PC-3 (cell line): ENCODE measurements at regions not wholly inside any gene's neighbourhood (a gene's known extent, or its start where the extent isn't known, plus 50 kb on each side); places are given as distances from the start of the nearest gene placed in this dataset.

Source experiments
- ATAC-seq: fragments of 200-7000 bp; cut with Tn5 transposase; 2 replicates; pipeline ENCODE4 v1.9.1; 2020; ENCODE audit warnings: mild to moderate bottlenecking, moderate library complexity
- BruUV-seq: library from RNA; stranded (reverse); fragments of 400-500 nt; replicated peaks from 2 replicates; lab custom pipeline; 2021; lab: Mats Ljungman, UMichigan
- CTCF ChIA-PET: fragments of 300-600 bp; sonication (Branson Sonifier 250); formaldehyde crosslinking; loops from one replicate; lab custom pipeline; 2022; ENCODE audit warnings: antibody characterized with exemption; lab: Charles Lee
- POLR2A ChIA-PET: fragments of 300-600 bp; sonication (Branson Sonifier 250); formaldehyde crosslinking; loops from one replicate; lab custom pipeline; 2022; ENCODE audit warnings: antibody characterized with exemption; ENCODE audit not compliant: unreplicated experiment; lab: Charles Lee
- DNase-seq: peaks from one replicate; pipeline ENCODE4 v3.0.0-alpha.2; 2015
- H2AFZ ChIP-seq: fragments of 300-600 bp; sonication (generic); 2 replicates; pipeline ENCODE4 v1.6.0; 2016; ENCODE audit warnings: antibody characterized with exemption, low read length
- H3F3A ChIP-seq: fragments of 300-600 bp; sonication (generic); one replicate; pipeline ENCODE4 v1.6.0; 2017; ENCODE audit warnings: antibody characterized with exemption, low read length, control low read depth, mild to moderate bottlenecking; ENCODE audit not compliant: unreplicated experiment
- H3K27ac ChIP-seq: fragments of 300-600 bp; sonication (generic); 2 replicates; pipeline ENCODE4 v1.5.1; 2016; ENCODE audit warnings: mild to moderate bottlenecking, low read length
- H3K27me3 ChIP-seq: fragments of 300-600 bp; sonication (generic); 2 replicates; pipeline ENCODE4 v1.6.1; 2016; ENCODE audit warnings: low read length, mixed read lengths
- H3K36me3 ChIP-seq: fragments of 300-600 bp; sonication (generic); 2 replicates; pipeline ENCODE4 v1.6.1; 2016; ENCODE audit warnings: low read depth, mixed run types, low read length, mixed read lengths
- H3K4me1 ChIP-seq: fragments of 300-600 bp; sonication (generic); 2 replicates; pipeline ENCODE4 v1.5.1; 2016; ENCODE audit warnings: low read length; ENCODE audit not compliant: insufficient read depth
- H3K4me2 ChIP-seq: fragments of 300-600 bp; sonication (generic); 2 replicates; pipeline ENCODE4 v1.6.0; 2016; ENCODE audit warnings: low read length
- H3K4me3 ChIP-seq: fragments of 300-600 bp; sonication (generic); 2 replicates; pipeline ENCODE4 v1.5.1; 2016; ENCODE audit warnings: mild to moderate bottlenecking, low read length, mixed read lengths
- H3K79me2 ChIP-seq: fragments of 300-600 bp; sonication (generic); 2 replicates; pipeline ENCODE4 v1.6.1; 2017; ENCODE audit warnings: low read length, mixed read lengths
- H3K9ac ChIP-seq: fragments of 300-600 bp; sonication (generic); 2 replicates; pipeline ENCODE4 v1.6.0; 2016; ENCODE audit warnings: mild to moderate bottlenecking, low read length
- H3K9me2 ChIP-seq: fragments of 300-600 bp; sonication (generic); replicated peaks from 2 replicates; pipeline ENCODE4 v1.6.1; 2016; ENCODE audit warnings: mixed run types, low read length, mixed read lengths
- H3K9me3 ChIP-seq: fragments of 300-600 bp; sonication (generic); 2 replicates; pipeline ENCODE4 v1.6.1; 2016; ENCODE audit warnings: low read length, mixed read lengths
- H4K20me1 ChIP-seq: fragments of 300-600 bp; sonication (generic); 2 replicates; pipeline ENCODE4 v1.6.1; 2016; ENCODE audit warnings: low read length, mixed read lengths
- CTCF ChIP-seq: fragments of 300-600 bp; sonication (generic); conservative IDR thresholded peaks from 2 replicates; pipeline ENCODE4 v1.5.1; 2017; ENCODE audit warnings: antibody characterized with exemption, low read depth, mild to moderate bottlenecking, low read length
- EZH2 ChIP-seq: fragments of 300-600 bp; sonication (generic); IDR thresholded peaks from one replicate; pipeline ENCODE4 v1.6.1; 2017; ENCODE audit warnings: antibody characterized with exemption, mild to moderate bottlenecking, low read length; ENCODE audit not compliant: unreplicated experiment
- EZH2phosphoT487 ChIP-seq: fragments of 300-600 bp; sonication (generic); IDR thresholded peaks from 2 replicates; pipeline ENCODE4 v1.6.1; 2018; ENCODE audit warnings: mild to moderate bottlenecking, antibody characterized with exemption, low read length, borderline replicate concordance
- intact Hi-C: fragments of 100-400 bp; cut with micrococcal nuclease; formaldehyde crosslinking; loops from 2 replicates; pipeline ENCODE4 v1.9.0; 2023

DNA sequence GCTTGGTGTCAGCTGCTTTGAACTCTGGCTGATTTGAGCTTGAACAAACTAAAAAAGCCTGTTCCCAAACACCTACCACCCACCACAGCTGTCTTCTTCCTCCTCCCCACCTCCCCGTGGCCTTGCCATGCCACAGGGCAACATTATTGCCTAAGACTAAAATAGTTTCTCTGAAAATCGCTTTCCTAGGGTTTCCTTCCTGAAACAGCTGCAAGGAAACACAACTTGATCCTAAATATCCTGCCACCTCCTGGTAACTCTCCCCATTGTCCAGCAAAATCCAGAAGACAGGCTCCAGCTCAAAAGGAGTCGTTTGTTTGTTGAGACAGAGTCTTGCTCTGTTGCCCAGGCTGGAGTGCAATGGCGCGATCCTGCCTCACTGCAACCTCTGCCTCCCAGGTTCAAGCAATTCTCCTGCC, 193.9 kb upstream of the TPM1 start:
- BruUV-seq = no TSS peak
- ATAC-seq = no peak
- no peaks in the 10 kb centered on the region for H3K36me3 ChIP-seq
- no peak overlapping the region for H3K9ac ChIP-seq
- H3K4me3 ChIP-seq = no peak overlapping the region
- no peaks in the 10 kb centered on the region for H3K9me3 ChIP-seq
- CTCF ChIA-PET = interaction anchor here (0.7 kb wide), 1 partner anchor 200 kb away, joined by 6 read pairs; no protein-coding TSS in a partner anchor
- POLR2A ChIA-PET = no interaction called here
- TF ChIP-seq EZH2 = no peak
- TF ChIP-seq CTCF = 0 out of 2 replicates have a peak, but pooled peaks have one; percentile 18
- H3K79me2 ChIP-seq = no peaks in the 10 kb centered on the region
- H3K4me1 ChIP-seq = peaks cover 34% of the 10 kb centered on the region
- DNase-seq = peak; percentile 35
- no peaks in the 10 kb centered on the region for H3F3A ChIP-seq
- H3K4me2 ChIP-seq = no peak overlapping the region
- H4K20me1 ChIP-seq = no peaks in the 10 kb centered on the region
- intact Hi-C loops = loop anchor here (2.0 kb wide), 1 partner anchor 48 kb away; no protein-coding TSS in a partner anchor
- no peaks in the 10 kb centered on the region for H3K27me3 ChIP-seq
- no peak overlapping the region for H3K27ac ChIP-seq
- no peak overlapping the region for H2AFZ ChIP-seq
- H3K9me2 ChIP-seq = no peaks in the 10 kb centered on the region

DNA sequence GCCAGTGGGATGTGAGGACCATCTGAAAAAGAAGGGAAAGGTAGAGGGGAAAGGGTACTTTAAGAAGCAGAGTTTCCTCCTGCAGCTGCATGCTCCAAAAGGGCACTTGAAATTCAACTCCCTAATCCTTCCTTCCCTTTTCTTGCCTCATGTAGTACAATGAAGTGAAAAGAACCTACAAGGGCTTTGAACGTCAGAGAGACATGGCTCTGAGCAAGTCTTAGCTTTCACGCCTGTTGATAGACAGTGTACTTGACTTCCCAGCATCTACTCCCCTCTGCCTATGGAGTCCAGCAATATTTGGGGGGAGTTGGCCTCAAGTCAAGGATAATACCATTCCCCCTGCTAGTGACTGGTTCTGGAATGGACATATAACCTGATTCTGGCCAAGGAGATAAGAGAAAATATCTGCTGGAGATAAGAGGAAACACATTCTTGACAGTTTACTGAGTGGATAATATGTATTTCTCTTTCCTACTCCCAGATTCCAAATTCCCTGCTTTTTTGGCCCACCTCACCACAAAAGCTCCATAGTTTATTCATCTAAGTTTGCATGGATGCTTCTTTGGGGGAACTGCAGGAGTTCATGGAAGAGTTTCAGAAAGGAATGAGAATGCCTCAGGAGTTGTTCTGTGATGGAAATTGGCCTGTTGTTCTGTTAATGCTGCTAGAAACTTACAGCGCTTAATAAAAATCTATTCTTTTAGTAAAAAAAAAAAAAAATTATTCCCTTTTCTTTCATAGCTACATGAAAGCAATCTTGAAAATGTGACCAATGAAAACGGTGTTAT, 193.0 kb upstream of the TPM1 start:
- intact Hi-C loops = loop anchor here (2.0 kb wide), 1 partner anchor 47 kb away; no protein-coding TSS in a partner anchor
- POLR2A ChIA-PET = no interaction called here
- H3K4me1 ChIP-seq = peaks cover 40% of the 10 kb centered on the region

GRCh38 chr15:62850318-62850717, 192.2 kb upstream of the TPM1 start:
- Histone ChIP-seq H3K27me3 (no peaks in the 10 kb centered on the region), H4K20me1 (no peaks in the 10 kb centered on the region), H3K4me2 (no peak overlapping the region), H3K4me3 (no peak overlapping the region), H3K79me2 (no peaks in the 10 kb centered on the region), H3K9me2 (no peaks in the 10 kb centered on the region), H3K9me3 (no peaks in the 10 kb centered on the region), H3K4me1 (peaks cover 39% of the 10 kb centered on the region), H3K27ac (no peak overlapping the region), H2AFZ (no peak overlapping the region), H3K36me3 (no peaks in the 10 kb centered on the region), H3F3A (no peaks in the 10 kb centered on the region), H3K9ac (no peak overlapping the region)
- TF ChIP-seq EZH2phosphoT487 = no peak
- TF ChIP-seq CTCF = no peak
- TF ChIP-seq EZH2 = no peak
- POLR2A ChIA-PET = no interaction called here
- intact Hi-C loops = no loop called here
- no peak for DNase-seq
- ATAC-seq = no peak
- CTCF ChIA-PET = no interaction called here
- BruUV-seq = no TSS peak

More for the DNA sequence above, 193.0 kb upstream of the TPM1 start:
- H3K79me2 ChIP-seq = no peaks in the 10 kb centered on the region
- DNase-seq (no peak), ATAC-seq (no peak)
- TF ChIP-seq EZH2phosphoT487 = no peak
- no TSS peak for BruUV-seq
- H3F3A ChIP-seq = no peaks in the 10 kb centered on the region
- H3K36me3 ChIP-seq = no peaks in the 10 kb centered on the region
- H3K27ac ChIP-seq = no peak overlapping the region
- H2AFZ ChIP-seq = no peak overlapping the region
- H4K20me1 ChIP-seq = no peaks in the 10 kb centered on the region
- H3K9me3 ChIP-seq = no peaks in the 10 kb centered on the region
- no peaks in the 10 kb centered on the region for H3K27me3 ChIP-seq
- no peak overlapping the region for H3K9ac ChIP-seq
- H3K9me2 ChIP-seq = no peaks in the 10 kb centered on the region
- CTCF ChIA-PET = interaction anchor here (0.7 kb wide), 1 partner anchor 199 kb away, joined by 6 read pairs; no protein-coding TSS in a partner anchor
- H3K4me2 ChIP-seq = no peak overlapping the region
- H3K4me3 ChIP-seq = no peak overlapping the region
